Astrocyte of the hippocampus (primary cell): ENCODE measurements at regions not wholly inside any gene's neighbourhood (a gene's known extent, or its start where the extent isn't known, plus 50 kb on each side); places are given as distances from the start of the nearest gene placed in this dataset.
A peak's percentile ranks its signal among the peaks of the same experiment; 100 is the strongest.

ENCODE experiments used
- DNase-seq: peaks from one replicate; pipeline ENCODE4 v3.0.0; 2011; ENCODE audit warnings: low read depth, low spot score

- DNase-seq: no peak
Measured at GRCh38 chr12:13841358-13841757, 140.0 kb downstream of the GRIN2B start.

- DNase-seq: no peak
Measured at GRCh38 chr12:13839365-13840336, 141.8 kb downstream of the GRIN2B start.

- no peak for DNase-seq
Measured at GRCh38 chr12:13836099-13836498, 145.3 kb downstream of the GRIN2B start.

GRCh38 chr12:13835652-13836051, 145.8 kb downstream of the GRIN2B start:
- DNase-seq: peak; percentile 35

- no peak for DNase-seq
Measured at GRCh38 chr12:13834241-13834640, 147.2 kb downstream of the GRIN2B start.

- DNase-seq: no peak
Measured at GRCh38 chr12:13817131-13817530, 164.3 kb downstream of the GRIN2B start.

- no peak for DNase-seq
Measured at GRCh38 chr12:13816394-13816793, 165.0 kb downstream of the GRIN2B start.

GRCh38 chr12:13812168-13812567, 169.2 kb downstream of the GRIN2B start:
- no peak for DNase-seq

GRCh38 chr12:13811061-13811460, 170.3 kb downstream of the GRIN2B start:
- DNase-seq: peak; percentile 2

GRCh38 chr12:13805041-13805440, 176.4 kb downstream of the GRIN2B start:
- no peak for DNase-seq

GRCh38 chr12:13801543-13801942, 179.9 kb downstream of the GRIN2B start:
- peak; percentile 4 for DNase-seq

- DNase-seq: no peak
Measured at GRCh38 chr12:13799574-13799973, 181.8 kb downstream of the GRIN2B start.

GRCh38 chr12:13798162-13798561, 183.2 kb downstream of the GRIN2B start:
- DNase-seq: no peak

- DNase-seq: no peak
Measured at GRCh38 chr12:13794706-13795105, 186.7 kb downstream of the GRIN2B start.

GRCh38 chr12:13790317-13790716, 191.1 kb downstream of the GRIN2B start:
- no peak for DNase-seq

- DNase-seq: no peak
Measured at GRCh38 chr12:13788626-13789025, 192.8 kb downstream of the GRIN2B start.

- DNase-seq: no peak
Measured at GRCh38 chr12:13786646-13787045, 194.8 kb downstream of the GRIN2B start.

GRCh38 chr12:13784504-13784903, 196.9 kb downstream of the GRIN2B start:
- DNase-seq: peak; percentile 33

- peak; percentile 13 for DNase-seq
Measured at GRCh38 chr12:13780453-13780852, 200.9 kb downstream of the GRIN2B start.

- no peak for DNase-seq
Measured at GRCh38 chr12:13777374-13777773, 204.0 kb downstream of the GRIN2B start.

- DNase-seq: no peak
Measured at GRCh38 chr12:13772264-13772663, 209.1 kb downstream of the GRIN2B start.

- DNase-seq: no peak
Measured at GRCh38 chr12:13770576-13770975, 210.8 kb downstream of the GRIN2B start.

- DNase-seq: no peak
Measured at GRCh38 chr12:13769966-13770365, 211.4 kb downstream of the GRIN2B start.
